ENCODE measurements at regions not wholly inside any gene's neighbourhood (a gene's known extent, or its start where the extent isn't known, plus 50 kb on each side); places are given as distances from the start of the nearest gene placed in this dataset.
"Not testable (repeated sequence)": the region's sequence is repeated elsewhere in the genome, so short reads cannot be mapped to it uniquely, and the experiment has no call there.

GRCh38 chr5:114060866-114061265, 301.0 kb upstream of the KCNN2 start:
- no peak for DNase-seq

- no peak for DNase-seq
Measured at GRCh38 chr5:114062932-114063867, 298.7 kb upstream of the KCNN2 start.

- DNase-seq, result no peak
Measured at GRCh38 chr5:114065912-114066311, 296.0 kb upstream of the KCNN2 start.

GRCh38 chr5:114070093-114070722, 291.7 kb upstream of the KCNN2 start:
- DNase-seq, result no peak

- no peak for DNase-seq
Measured at GRCh38 chr5:114089259-114089658, 272.6 kb upstream of the KCNN2 start.

GRCh38 chr5:114097570-114097969, 264.3 kb upstream of the KCNN2 start:
- no peak for DNase-seq

- no peak for DNase-seq
Measured at GRCh38 chr5:114099161-114099560, 262.7 kb upstream of the KCNN2 start.

GRCh38 chr5:114101153-114101552, 260.7 kb upstream of the KCNN2 start:
- DNase-seq, result no peak

GRCh38 chr5:114113604-114114003, 248.3 kb upstream of the KCNN2 start:
- no peak for DNase-seq

- no peak for DNase-seq
Measured at GRCh38 chr5:114116981-114117380, 244.9 kb upstream of the KCNN2 start.

- DNase-seq, result no peak
Measured at GRCh38 chr5:114118511-114118910, 243.4 kb upstream of the KCNN2 start.

GRCh38 chr5:114120166-114120565, 241.7 kb upstream of the KCNN2 start:
- no peak for DNase-seq

GRCh38 chr5:114122852-114123251, 239.0 kb upstream of the KCNN2 start:
- DNase-seq, result no peak

- no peak for DNase-seq
Measured at GRCh38 chr5:114123654-114124053, 238.2 kb upstream of the KCNN2 start.

- DNase-seq, result no peak
Measured at GRCh38 chr5:114146398-114146797, 215.5 kb upstream of the KCNN2 start.

GRCh38 chr5:114148253-114148652, 213.6 kb upstream of the KCNN2 start:
- no peak for DNase-seq

- not testable (repeated sequence) for DNase-seq
Measured at GRCh38 chr5:114148728-114149127, 213.1 kb upstream of the KCNN2 start.

GRCh38 chr5:114152656-114153360, 209.1 kb upstream of the KCNN2 start:
- DNase-seq, result no peak

- DNase-seq, result no peak
Measured at GRCh38 chr5:114153392-114153791, 208.5 kb upstream of the KCNN2 start.

- no peak for DNase-seq
Measured at GRCh38 chr5:114153833-114154232, 208.0 kb upstream of the KCNN2 start.

GRCh38 chr5:114166081-114166480, 195.8 kb upstream of the KCNN2 start:
- DNase-seq, result no peak

- DNase-seq, result no peak
Measured at GRCh38 chr5:114174131-114174530, 187.7 kb upstream of the KCNN2 start.

- DNase-seq, result no peak
Measured at GRCh38 chr5:114174837-114175236, 187.0 kb upstream of the KCNN2 start.

- no peak for DNase-seq
Measured at GRCh38 chr5:114176356-114176755, 185.5 kb upstream of the KCNN2 start.

Measured in retina (tissue), 1 donor.